ENCODE measurements at regions not wholly inside any gene's neighbourhood (a gene's known extent, or its start where the extent isn't known, plus 50 kb on each side); places are given as distances from the start of the nearest gene placed in this dataset.

DNA sequence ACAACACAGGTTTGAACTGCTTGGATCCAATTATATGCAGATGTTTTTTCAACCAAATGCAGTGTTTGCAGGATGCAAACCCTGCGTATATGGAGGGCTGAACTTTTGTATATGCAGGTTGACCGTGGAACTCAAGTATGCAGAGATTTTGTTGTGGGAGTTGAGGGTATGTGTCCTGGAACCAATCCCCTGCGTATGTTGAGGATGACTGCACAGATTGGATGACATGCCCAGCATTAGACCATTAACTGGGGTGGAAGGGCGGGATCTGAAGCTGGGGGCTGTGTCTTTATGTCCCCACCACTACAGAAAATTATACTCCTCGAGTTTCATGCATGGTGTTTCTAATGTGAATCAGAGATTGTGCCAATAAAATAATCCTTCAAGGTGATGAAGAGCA, 162.2 kb upstream of the RMST start:
- no peak for TF ChIP-seq EZH2 (IDR thresholded peaks at IDR 0.05; ENCODE audit: low read depth)
- TF ChIP-seq, protein P1, sequence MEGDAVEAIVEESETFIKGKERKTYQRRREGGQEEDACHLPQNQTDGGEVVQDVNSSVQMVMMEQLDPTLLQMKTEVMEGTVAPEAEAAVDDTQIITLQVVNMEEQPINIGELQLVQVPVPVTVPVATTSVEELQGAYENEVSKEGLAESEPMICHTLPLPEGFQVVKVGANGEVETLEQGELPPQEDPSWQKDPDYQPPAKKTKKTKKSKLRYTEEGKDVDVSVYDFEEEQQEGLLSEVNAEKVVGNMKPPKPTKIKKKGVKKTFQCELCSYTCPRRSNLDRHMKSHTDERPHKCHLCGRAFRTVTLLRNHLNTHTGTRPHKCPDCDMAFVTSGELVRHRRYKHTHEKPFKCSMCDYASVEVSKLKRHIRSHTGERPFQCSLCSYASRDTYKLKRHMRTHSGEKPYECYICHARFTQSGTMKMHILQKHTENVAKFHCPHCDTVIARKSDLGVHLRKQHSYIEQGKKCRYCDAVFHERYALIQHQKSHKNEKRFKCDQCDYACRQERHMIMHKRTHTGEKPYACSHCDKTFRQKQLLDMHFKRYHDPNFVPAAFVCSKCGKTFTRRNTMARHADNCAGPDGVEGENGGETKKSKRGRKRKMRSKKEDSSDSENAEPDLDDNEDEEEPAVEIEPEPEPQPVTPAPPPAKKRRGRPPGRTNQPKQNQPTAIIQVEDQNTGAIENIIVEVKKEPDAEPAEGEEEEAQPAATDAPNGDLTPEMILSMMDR (conservative IDR thresholded peaks at IDR 0.05), result no peak
